ENCODE measurements at regions not wholly inside any gene's neighbourhood (a gene's known extent, or its start where the extent isn't known, plus 50 kb on each side); places are given as distances from the start of the nearest gene placed in this dataset.
"Not testable (repeated sequence)": the region's sequence is repeated elsewhere in the genome, so short reads cannot be mapped to it uniquely, and the experiment has no call there.

DNA sequence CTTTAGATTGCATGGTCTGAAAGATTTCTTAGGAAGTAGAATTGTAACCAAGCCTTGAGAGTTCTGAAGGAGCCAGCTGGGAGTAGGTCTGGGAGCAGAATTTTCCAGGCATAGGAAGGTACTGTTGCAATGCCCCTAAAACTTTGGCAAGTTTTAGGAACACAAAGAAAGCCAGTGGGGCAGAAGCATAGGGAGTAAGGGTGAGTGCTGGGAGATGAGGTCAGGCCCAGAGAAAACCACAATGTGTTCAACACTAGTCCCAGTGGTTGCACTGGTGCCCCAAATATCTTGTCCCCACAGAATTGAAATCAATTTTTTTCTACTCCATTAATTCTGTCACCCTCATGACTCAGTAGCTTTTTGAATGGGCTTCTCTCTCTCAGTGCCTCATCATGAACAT, 120.7 kb upstream of the GALNT15 start:
- DNase-seq (ENCODE audit: low spot score) = no peak

DNA sequence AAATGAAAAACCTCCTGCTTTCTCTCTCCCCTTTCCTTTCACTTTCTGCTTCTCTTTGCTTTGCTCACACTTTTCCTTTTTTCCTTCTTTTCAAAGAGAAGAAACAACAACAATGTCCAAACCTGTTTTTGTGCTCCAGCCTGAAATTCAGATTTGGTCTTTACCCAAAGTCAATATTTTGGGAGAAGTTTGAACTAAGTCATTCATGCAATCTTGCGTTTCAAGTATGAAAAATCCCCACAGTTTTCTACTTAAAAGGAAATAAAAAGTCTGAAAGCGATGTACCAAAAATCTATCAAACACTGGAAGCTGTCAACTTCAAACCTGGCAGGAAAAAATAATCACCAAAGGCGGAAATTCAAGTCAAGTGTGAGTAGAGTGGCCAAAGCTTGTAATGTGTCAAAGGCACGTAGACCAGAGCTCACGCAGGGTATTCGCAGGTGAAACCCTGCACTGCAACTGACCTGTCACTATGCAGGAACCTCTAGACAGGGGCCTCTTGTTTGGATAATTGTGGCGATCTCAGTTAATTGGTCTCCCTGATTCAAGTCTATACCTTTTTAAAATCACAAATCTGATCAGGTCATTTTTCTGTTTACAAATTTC, 118.8 kb upstream of the GALNT15 start:
- DNase-seq (ENCODE audit: low spot score) = no peak

DNA sequence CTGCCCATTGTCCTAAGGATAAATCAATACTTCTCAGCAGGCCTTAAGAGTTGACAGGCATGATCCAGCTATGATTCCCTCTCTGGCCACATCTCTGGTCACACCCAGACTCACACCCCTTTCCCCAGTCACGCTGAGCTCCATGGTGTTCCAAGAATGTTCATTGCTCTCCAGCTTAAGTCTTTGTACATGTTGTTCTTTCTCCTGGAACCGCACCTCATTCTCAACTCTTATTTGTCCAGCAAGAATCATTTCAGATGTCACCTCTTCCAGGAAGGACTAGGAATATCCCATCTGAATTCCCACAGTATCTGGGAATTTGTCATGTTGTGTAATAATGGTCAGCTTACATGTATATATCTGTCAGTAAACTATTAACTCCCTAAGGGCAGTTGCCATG, 118.3 kb upstream of the GALNT15 start:
- no peak for DNase-seq (ENCODE audit: low spot score)

DNA sequence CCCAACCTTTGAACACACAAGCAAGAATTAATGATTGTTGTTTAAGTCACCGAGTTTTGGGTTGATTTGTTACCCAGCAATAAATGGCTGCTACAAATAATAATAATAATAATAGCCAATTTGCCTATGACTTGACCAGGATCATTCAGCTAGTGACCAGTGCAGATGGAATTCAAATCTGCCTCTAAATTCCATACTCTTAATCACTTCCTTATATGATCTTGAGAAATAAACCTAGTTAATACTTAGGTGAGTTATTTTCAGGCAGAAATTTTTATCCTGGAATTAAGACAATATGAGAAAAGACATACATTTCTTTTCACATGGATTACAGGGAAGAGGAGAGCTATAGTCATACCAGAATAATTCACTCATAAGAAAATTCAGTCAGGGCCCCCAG, 116.0 kb upstream of the GALNT15 start:
- DNase-seq (ENCODE audit: low spot score) = no peak

DNA sequence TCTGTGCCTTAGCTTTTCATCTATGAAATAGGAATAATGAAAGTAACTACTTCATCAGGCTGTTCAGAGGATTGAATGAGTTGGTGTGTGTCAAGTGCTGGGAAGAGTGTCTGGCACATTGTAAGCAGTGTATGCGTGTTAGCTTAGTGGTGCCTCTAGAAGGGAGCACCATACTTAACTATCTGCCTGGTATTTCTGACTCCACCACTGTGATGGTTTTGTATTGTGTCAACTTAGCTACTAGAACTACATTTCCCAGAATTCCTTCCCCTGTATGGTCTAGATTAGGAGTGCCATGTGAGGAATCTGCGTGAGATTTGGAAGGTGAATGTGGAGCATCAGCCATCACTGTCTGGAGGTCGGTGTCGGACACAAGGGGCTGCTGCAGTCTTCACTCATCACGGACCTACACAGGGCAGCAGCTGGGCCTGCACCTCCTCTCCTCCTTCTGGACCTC, 115.4 kb upstream of the GALNT15 start:
- no peak for DNase-seq (ENCODE audit: low spot score)

DNA sequence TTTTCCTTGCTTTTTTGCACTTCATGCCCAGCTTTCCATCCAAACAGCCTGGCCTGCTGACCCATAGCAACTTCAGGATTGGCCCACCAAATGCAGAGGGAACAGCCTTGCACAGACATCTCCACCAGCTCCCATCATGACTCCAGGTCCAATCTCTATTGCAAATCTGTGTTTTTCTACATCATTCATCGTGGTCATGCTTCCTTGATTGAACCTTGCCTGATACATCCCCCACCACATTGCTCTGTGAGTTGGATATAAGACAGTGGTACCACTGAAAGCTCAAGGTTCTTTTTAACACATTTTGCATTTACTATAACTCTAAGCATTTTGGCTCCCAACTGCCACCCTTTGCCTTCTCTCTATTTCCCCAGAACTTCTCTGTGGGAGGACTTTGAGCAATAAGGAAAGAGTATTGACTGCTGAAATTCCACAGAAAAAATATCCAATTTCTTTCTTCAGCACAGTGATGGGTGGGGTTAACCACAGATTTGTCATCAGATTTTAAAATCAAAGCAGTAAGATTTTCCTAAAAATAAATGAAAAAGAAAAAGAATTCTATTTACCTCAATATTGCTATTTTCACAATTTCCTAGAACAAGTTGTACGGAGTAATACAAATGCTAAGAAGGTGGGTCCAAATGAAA, 114.6 kb upstream of the GALNT15 start:
- no peak for DNase-seq (ENCODE audit: low spot score)

DNA sequence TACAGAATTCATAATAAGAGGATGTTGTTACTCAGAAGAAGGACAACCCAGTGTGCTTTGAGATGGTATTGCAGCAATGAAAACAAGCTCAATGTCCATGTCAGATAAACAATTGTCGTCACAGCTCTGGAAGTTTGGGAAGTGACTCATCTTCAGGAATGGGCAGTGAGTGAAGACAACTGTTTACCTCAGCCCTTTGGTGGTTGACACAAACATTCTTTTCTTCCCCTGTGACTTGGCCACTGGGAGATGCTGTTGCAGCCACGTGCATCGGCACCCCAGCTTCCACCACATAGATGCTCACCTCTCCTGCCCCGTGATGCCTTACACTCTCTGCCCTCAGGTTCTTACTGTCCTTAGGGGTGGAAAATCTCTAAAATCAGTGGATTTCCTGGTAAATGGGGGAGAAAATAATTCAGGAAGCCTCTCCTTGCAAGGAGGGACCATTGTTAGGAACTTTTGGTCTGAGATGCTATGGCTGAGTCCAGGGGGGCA, 114.1 kb upstream of the GALNT15 start:
- no peak for DNase-seq (ENCODE audit: low spot score)

DNA sequence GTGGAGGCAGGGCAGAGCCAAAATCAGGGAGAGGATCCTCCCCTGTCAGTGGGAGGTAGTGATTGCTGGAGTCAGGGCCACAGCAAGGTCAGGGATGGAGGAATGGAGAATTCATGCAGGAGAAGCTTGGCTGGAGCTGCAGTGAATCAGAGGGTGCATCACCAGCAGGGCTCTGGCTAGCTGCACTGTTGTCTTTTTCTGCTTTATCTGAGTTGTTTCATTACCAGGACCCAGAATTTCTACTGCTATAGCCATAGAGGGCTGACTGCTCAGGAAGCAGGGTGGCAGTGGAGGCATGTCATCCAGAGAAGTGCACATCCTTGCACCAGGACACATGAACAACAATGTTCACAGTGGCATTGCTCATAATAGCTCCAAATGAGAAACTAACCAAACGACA, 113.5 kb upstream of the GALNT15 start:
- DNase-seq (ENCODE audit: low spot score) = no peak

DNA sequence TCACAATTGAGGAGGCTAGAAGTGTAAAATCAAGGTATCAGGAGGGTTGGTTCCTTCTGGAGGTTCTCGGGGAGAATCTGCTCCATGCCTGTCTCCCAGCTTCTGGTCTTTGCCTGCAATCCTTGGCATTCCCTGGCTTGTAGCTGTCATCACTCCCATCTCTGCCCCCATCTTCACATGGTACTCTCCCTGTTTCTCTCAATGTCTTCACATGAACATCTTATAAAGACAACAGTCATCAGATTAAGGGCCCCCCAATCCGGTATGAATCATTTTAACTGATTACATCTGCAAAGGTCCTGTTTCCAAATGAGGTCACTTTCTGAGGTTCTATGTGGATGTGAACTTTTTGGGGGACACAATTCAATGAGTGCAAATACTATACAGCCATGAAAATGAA, 113.0 kb upstream of the GALNT15 start:
- no peak for DNase-seq (ENCODE audit: low spot score)

DNA sequence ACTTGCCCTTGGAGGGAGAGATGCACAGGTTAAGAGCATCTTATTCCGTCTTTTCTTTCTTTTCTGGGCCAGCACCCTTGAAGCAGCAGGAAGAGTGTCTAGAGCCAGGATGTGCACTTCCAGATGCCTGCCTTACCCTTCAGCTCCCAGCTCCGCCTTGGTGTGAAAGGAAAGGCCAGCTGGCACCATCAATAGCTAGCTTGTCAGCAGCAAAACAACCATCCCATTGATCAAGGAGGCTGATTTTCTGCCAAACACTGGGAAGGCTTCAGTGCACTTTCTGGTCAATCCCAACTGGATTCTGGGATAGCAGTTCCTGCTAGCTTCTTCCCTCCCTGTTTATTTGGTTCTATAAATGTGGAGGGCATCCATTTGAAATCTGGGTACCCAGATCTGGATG, 110.9 kb upstream of the GALNT15 start:
- no peak for DNase-seq (ENCODE audit: low spot score)

DNA sequence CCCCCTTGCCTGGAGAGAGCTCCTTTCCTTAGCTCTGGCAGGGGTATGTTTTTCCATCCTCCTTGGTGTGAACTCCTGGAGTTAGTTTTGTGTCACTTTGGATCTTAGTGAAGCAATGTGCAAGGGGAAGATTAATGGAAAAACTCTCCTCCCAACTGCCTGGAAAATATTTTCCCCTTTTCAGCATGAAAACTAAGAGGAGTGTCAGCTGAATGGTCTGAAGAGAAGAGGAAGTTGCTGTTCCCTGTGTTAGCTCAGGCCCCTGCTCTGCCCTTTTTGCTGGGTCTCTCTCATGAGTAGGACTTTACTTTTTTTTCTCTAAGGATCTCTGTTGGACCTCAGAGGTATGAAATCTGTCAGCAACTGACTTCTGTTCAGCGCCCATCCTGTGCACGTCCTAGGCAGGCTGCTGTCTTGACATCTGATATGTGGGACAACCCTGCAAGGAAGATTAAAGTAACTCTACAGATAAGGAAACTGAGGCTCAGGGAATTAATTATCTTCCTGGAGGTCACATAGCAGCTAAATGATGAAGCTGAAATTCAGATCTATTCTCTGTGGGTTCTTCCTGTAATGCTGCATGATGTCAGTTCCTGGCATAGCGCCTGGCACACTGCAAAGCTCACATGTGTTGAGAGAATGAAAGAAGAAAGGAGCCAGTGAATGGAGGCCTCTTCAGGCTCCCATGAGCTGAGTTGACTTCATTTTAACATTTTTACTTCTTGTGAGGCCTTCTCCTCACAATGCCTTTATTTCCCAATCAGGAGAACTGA, 109.7 kb upstream of the GALNT15 start:
- DNase-seq (ENCODE audit: low spot score) = no peak

DNA sequence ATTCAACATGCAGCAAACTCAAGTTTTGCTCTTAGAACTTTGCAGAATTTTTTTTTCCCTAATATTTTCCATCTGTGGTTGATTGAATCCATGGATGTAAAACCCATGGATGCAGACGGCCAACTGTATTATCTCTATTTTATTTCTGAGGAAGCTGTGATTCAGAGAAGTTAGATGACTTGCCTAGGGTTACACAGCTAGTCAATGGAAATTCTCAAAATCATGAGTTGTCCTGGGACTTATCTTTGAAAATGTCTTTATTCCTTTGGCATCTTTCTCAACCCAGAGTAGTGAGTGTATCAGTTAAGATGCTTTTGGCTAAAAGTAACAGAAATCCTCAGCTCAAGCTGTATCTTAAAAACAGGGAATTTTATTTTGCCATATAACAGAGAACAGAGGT, 107.9 kb upstream of the GALNT15 start:
- DNase-seq (ENCODE audit: low spot score) = no peak

DNA sequence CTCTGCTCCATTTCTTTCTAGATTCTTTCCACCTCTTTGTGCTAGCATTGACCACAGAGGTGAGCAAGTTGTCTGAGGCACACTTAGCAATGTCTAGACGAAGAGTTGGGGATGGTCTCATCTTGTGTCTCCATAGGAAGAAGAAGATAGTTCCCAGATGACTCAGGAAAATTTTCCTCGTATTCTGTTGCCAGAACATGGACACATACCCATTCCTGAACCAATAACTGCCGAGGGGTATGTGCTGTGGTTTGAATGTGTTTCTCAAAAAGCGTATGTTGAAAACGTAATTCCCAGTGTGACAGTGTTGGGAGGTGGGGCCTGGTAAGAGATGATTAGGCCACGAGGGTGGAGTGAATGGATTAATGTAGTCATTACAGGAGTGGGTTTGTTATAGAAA, 107.5 kb upstream of the GALNT15 start:
- DNase-seq (ENCODE audit: low spot score) = no peak

DNA sequence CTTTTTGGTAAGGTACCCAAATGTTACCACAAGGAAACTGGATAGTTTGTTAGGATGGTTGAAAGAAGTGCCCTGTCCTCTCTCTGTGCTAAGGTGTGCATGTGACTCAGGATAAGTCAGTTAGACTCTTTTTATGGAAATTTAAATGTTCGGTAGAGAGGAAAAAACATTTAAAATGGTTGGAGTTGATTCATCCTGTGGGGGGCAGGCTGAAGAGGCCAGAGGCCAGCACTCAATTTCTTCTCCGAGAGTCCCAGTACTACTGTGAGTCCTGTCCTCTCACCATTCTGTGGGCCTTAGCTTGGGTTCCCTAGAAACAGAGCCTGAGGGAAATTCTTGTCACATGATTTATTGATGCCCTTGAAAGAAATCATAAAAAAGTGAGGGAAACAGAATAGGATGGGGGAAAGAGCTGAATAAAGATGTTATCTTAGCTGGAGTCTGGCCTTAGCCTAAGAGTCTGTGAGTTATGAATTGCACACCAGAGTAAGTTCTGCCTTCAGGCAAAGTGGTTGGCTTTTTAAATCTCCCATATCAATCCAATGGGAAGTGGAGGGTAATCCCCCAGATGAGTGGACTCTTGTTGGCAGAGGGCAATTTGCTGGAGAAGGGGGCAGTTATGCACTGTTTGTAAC, 106.5 kb upstream of the GALNT15 start:
- DNase-seq (ENCODE audit: low spot score) = no peak

DNA sequence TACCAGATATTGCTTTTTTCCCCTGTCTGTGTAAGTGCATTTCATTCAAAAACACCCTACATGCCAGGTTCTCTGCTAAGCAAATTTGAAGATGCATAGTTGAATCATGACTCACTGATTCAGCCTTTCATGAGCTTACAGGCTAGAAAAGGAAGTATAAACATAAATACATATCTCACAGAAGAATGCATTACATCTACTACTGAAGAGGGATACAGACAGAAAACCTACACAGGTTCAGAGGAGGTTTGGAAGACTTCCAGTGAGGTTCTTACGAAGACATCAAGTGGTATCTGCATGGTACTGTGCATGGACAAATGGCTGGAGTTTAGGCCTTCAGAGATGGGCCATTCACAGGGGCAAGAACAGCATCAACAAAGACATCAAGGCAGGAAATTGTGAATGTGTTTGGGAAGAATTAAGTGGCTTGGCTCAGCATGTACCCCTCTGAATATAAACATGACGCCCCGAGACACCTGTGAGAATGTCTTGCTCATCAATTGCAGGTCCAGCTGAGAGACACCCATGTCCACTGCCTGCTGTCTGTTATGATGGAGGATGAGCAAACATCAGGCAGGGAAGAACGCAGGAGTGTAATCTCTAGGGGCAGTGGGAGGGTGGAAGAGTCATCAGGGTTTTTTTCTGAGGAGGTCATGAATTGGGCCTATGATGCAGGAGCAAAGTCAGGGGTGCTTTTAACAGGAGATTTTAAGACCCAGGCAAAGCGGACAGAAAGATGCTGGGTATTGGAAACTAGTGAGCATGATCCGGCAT, 105.1 kb upstream of the GALNT15 start:
- no peak for DNase-seq (ENCODE audit: low spot score)

DNA sequence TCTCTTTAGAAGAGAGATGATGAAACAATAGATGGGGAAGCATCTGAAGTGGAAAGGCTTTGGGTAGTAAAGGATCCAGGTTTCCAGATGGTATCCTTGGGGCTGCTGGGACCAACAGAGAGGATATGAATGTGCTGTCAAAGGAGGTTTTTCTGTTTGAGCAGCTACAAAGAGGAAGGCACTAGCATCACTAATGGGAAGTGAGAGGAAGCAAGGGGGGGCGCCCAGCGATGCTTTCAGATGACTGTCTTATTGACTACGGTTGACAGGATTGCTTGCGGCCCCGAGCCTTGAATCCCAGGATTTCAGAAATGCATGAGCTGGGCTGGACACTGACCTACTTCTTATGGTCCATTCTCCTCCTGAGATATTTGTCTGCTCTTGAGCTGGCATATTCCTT, 103.8 kb upstream of the GALNT15 start:
- DNase-seq (ENCODE audit: low spot score) = no peak

DNA sequence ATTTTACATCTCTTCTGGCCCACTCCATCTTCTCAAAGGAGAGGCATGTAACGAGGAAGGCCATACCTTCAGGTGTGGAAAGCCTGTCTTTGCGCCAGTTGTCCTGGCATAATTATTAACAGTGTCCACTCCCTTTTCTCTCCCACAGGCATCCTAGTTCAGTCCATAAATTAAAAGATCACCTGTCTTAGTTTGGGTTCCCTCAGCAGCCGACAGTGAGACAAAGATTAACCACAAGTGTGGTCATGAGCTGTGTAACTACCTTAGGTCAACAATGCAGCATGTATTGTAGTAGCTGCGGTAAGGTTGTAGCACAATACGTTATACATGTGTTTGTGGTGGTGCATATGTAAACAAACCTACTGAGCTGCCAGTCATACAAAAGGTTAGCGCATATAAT, 103.3 kb upstream of the GALNT15 start:
- no peak for DNase-seq (ENCODE audit: low spot score)

DNA sequence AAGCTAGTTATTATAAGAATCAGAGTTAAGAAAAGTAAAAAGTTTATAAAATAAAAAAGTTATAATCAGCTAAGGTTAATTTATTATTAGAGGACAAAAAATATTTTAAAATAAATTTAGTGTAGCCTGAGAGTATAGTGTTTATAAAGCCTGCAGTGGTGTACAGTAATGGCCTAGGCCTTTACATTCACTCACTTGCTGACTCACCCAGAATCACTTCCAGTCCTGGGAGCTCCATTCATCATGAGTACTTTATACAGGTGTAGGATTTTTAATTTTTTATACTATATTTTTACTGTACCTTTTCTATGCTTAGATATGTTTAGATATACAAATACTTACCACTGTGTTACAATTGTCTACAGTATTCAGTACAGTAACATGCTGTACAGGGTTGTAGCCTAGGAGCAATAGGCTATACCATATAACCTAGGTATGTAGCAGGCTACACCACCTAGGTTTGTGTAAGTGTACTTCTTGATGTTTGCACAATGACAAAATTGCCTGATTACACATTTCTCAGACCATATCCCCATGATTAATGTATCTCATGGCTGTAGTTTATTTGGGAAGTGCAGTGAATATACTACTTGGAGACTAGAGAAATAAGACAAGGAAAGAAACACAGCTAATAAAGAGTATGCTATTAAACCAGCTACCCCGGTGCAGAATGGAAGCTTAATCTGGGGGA, 101.9 kb upstream of the GALNT15 start:
- no peak for DNase-seq (ENCODE audit: low spot score)

DNA sequence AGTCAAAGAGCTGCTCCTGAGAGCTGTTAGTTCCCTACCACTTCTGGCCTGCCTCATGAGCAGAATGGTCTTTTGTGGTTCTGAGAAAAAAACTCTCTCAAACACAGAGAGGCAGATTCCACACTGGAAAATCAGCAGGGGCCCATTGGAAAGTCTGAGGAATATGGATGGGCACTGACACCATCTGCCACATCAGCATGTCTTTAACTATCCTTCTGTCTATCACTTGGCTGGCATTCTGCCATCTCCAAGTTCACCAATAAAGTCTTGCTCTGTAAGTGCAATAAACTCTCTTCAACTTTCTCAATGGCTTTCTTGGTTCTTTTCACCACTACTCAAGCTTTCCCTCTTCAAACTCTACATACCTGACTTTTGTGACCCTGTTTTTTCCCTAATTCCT, 101.3 kb upstream of the GALNT15 start:
- no peak for DNase-seq (ENCODE audit: low spot score)

DNA sequence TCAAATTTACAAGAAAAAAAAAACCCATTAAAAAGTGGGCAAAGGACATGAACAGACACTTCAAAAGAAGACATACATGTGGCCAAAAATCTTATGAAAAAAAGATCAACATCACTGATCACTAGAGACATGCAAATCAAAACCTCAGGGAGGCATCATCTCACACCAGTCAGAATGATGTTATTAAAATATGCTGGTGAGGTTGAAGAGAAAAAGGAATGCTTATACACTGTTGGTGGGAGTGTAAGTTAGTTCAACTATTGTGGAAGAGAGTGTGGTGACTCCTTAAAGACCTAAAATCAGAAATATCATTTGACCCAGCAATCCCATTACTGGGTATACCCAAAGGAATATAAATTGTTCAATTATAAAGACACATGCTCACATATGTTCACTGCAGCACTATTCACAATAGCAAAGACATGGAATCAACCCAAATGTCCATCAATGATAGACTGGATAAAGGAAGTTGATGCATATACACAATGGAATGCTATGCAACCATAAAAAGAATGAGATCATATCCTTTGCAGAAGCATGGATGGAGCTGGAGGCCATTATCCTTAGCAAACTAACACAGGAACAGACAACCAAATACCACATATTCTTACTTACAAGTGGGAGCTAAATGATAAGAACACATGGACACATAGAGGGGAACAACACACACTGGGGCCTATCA, 100.3 kb upstream of the GALNT15 start:
- DNase-seq (ENCODE audit: low spot score) = not testable (repeated sequence)

DNA sequence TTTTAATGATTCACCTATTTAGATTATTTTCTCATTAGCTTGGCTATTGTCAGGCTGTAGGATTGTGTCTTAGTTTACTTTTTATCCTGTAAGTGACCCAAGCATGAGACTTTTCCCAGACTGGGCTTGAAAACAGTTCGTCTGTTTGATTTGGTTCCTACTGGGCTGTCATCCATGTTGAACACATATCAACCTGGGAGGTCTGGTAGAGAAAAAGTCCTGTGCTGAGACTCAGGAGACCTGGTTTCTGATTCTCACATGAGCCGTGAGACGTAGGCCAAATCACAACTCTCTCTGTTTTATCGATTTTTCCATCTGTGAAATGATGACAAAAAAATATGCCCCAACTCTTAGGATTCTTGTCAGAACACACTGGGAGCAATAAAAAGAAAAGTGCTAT, 98.8 kb upstream of the GALNT15 start:
- DNase-seq (ENCODE audit: low spot score) = no peak
